SK-N-MC (cell line): ENCODE measurements at regions not wholly inside any gene's neighbourhood (a gene's known extent, or its start where the extent isn't known, plus 50 kb on each side); places are given as distances from the start of the nearest gene placed in this dataset.

Experiments used
- DNase-seq: peaks from one replicate; pipeline ENCODE4 v3.0.0-alpha.2; 2011; ENCODE audit warnings: low read depth, low spot score
- H3K27ac ChIP-seq: fragments of 200-600 bp; sonication (generic); 2 replicates; pipeline ENCODE4 v1.5.1; 2016; ENCODE audit warnings: mixed run types
- H3K36me3 ChIP-seq: fragments of 200-600 bp; sonication (generic); 2 replicates; pipeline ENCODE4 v1.6.1; 2017; ENCODE audit warnings: antibody characterized with exemption, low read length, mixed read lengths; ENCODE audit not compliant: insufficient read depth
- H3K4me3 ChIP-seq: fragments of 200-600 bp; sonication (generic); 2 replicates; pipeline ENCODE4 v1.5.1; 2016
- H3K9ac ChIP-seq: fragments of 200-600 bp; sonication (generic); 2 replicates; pipeline ENCODE4 v1.8.0; 2017; ENCODE audit warnings: mixed run types, mixed read lengths; ENCODE audit not compliant: insufficient read length
- H3K9me3 ChIP-seq: fragments of 200-600 bp; sonication (generic); 2 replicates; pipeline ENCODE4 v1.6.1; 2017; ENCODE audit warnings: low read depth, mild to moderate bottlenecking, antibody characterized with exemption, low read length, moderate library complexity, mixed read lengths
- EZH2 ChIP-seq: fragments of 200-600 bp; sonication (generic); IDR thresholded peaks from one replicate; pipeline ENCODE4 v1.6.1; 2017; ENCODE audit warnings: antibody characterized with exemption
- FOXP2 ChIP-seq: optimal IDR thresholded peaks from 2 replicates; pipeline ENCODE3; 2011; ENCODE audit warnings: mild to moderate bottlenecking, moderate library complexity; ENCODE audit not compliant: insufficient read depth; ENCODE audit errors: extremely low read length, control extremely low read depth
- POLR2AphosphoS5 ChIP-seq: IDR thresholded peaks from 2 replicates; pipeline ENCODE4 v1.6.1; 2012; ENCODE audit warnings: mild to moderate bottlenecking, low read depth, low read length, borderline replicate concordance

- Histone ChIP-seq H3K27ac (no peak overlapping the region), H3K36me3 (no peaks in the 10 kb centered on the region), H3K4me3 (no peak overlapping the region), H3K9ac (no peak overlapping the region), H3K9me3 (no peaks in the 10 kb centered on the region)
- no peak for DNase-seq
- TF ChIP-seq POLR2AphosphoS5 (no peak), EZH2 (no peak), FOXP2 (no peak)
These were observed 84.2 kb upstream of the E2F3 start for GRCh38 chr6:20317430-20317829.

- Histone ChIP-seq H3K4me3 (no peak overlapping the region), H3K9me3 (no peaks in the 10 kb centered on the region), H3K36me3 (no peaks in the 10 kb centered on the region), H3K27ac (no peak overlapping the region), H3K9ac (no peak overlapping the region)
- DNase-seq = no peak
- TF ChIP-seq POLR2AphosphoS5 (no peak), FOXP2 (no peak)
These were observed 82.8 kb upstream of the E2F3 start for GRCh38 chr6:20318851-20319387.

GRCh38 chr6:20319520-20320357, 81.9 kb upstream of the E2F3 start:
- no peak for DNase-seq

GRCh38 chr6:20325641-20326421, 75.8 kb upstream of the E2F3 start:
- Histone ChIP-seq H3K9ac (no peak overlapping the region), H3K4me3 (no peak overlapping the region), H3K9me3 (no peaks in the 10 kb centered on the region), H3K27ac (no peak overlapping the region), H3K36me3 (no peaks in the 10 kb centered on the region)
- no peak for DNase-seq
- TF ChIP-seq POLR2AphosphoS5 = no peak
- no peak for TF ChIP-seq EZH2
- TF ChIP-seq FOXP2 = no peak

More at GRCh38 chr6:20319520-20320357, 81.9 kb upstream of the E2F3 start:
- no peaks in the 10 kb centered on the region for H3K36me3 ChIP-seq
- H3K9ac ChIP-seq = no peak overlapping the region
- H3K27ac ChIP-seq = no peak overlapping the region
- no peak overlapping the region for H3K4me3 ChIP-seq
- no peak for TF ChIP-seq FOXP2
- no peak for TF ChIP-seq POLR2AphosphoS5
- TF ChIP-seq EZH2 = no peak
- H3K9me3 ChIP-seq = no peaks in the 10 kb centered on the region

GRCh38 chr6:20326422-20326728, 75.3 kb upstream of the E2F3 start:
- TF ChIP-seq FOXP2 (no peak), EZH2 (no peak), POLR2AphosphoS5 (no peak)
- no peak for DNase-seq
- no peaks in the 10 kb centered on the region for H3K36me3 ChIP-seq
- no peaks in the 10 kb centered on the region for H3K9me3 ChIP-seq
- H3K9ac ChIP-seq = no peak overlapping the region
- no peak overlapping the region for H3K4me3 ChIP-seq
- H3K27ac ChIP-seq = no peak overlapping the region

- H3K9ac ChIP-seq = no peak overlapping the region
- TF ChIP-seq EZH2 = no peak
- TF ChIP-seq POLR2AphosphoS5 = no peak
- no peak for TF ChIP-seq FOXP2
- H3K36me3 ChIP-seq = no peaks in the 10 kb centered on the region
- H3K9me3 ChIP-seq = no peaks in the 10 kb centered on the region
- no peak overlapping the region for H3K4me3 ChIP-seq
- no peak overlapping the region for H3K27ac ChIP-seq
- no peak for DNase-seq
These were observed 74.5 kb upstream of the E2F3 start for GRCh38 chr6:20327141-20327540.

GRCh38 chr6:20328266-20328923, 73.3 kb upstream of the E2F3 start:
- Histone ChIP-seq H3K9ac (no peak overlapping the region), H3K27ac (no peak overlapping the region), H3K36me3 (no peaks in the 10 kb centered on the region), H3K9me3 (no peaks in the 10 kb centered on the region), H3K4me3 (no peak overlapping the region)
- TF ChIP-seq EZH2 (no peak), POLR2AphosphoS5 (no peak), FOXP2 (no peak)
- no peak for DNase-seq

GRCh38 chr6:20328924-20329300, 72.8 kb upstream of the E2F3 start:
- H3K9me3 ChIP-seq = no peaks in the 10 kb centered on the region
- TF ChIP-seq FOXP2 (no peak), EZH2 (no peak), POLR2AphosphoS5 (no peak)
- no peak for DNase-seq
- H3K27ac ChIP-seq = no peak overlapping the region
- no peak overlapping the region for H3K4me3 ChIP-seq
- H3K36me3 ChIP-seq = no peaks in the 10 kb centered on the region
- no peak overlapping the region for H3K9ac ChIP-seq
